T-cell (primary cell): ENCODE measurements at regions not wholly inside any gene's neighbourhood (a gene's known extent, or its start where the extent isn't known, plus 50 kb on each side); places are given as distances from the start of the nearest gene placed in this dataset.

Source experiments
- ATAC-seq, 4 experiments: fragments of 200-7000 bp in 3 of 4; fragments of 150-1000 bp in 1 of 4; cut with Tn5 transposase; replicated peaks in 1 of 4; 1 replicate in 3 of 4; 2 replicates in 1 of 4; pipeline ENCODE4 v1.10.0; 2021; ENCODE audit warnings: moderate library complexity in 3 of 4, mild to moderate bottlenecking in 2 of 4, moderate number of reproducible peaks in 1 of 4
- CTCF ChIA-PET, 2 donors: fragments of 300-600 bp; sonication (Branson Sonifier 250); formaldehyde crosslinking; loops; one replicate each; lab custom pipeline; 2022; ENCODE audit warnings: antibody characterized with exemption in 2 of 2; lab: Charles Lee
- POLR2A ChIA-PET, 2 donors: fragments of 300-600 bp; sonication (Branson Sonifier 250); formaldehyde crosslinking; loops; one replicate each; lab custom pipeline; 2022; ENCODE audit warnings: antibody characterized with exemption in 2 of 2; lab: Charles Lee
- DNase-seq, 35 experiments: peaks; one replicate each; pipeline versions ENCODE4 v3.0.0 to v3.0.0-alpha.2; 2013 to 2023
- H3K27ac ChIP-seq: one replicate; pipeline ENCODE4 v1.5.1; 2013; ENCODE audit warnings: low read length
- H3K27me3 ChIP-seq, 2 experiments: replicated peaks in 1 of 2; 1 replicate in 1 of 2; 2 replicates in 1 of 2; pipeline versions ENCODE4 v1.6.1 to v1.7.0; 2013; ENCODE audit warnings: low read length in 1 of 2, mixed read lengths in 1 of 2; ENCODE audit not compliant: control insufficient read depth in 2 of 2, insufficient read depth in 2 of 2; ENCODE audit errors: extremely low read depth in 1 of 2
- H3K36me3 ChIP-seq, 2 donors: 1 replicate in 1 of 2; 2 replicates in 1 of 2; pipeline versions ENCODE4 v1.6.1 to v1.7.0; 2013; ENCODE audit warnings: low read length in 1 of 2; ENCODE audit not compliant: control insufficient read depth in 2 of 2, insufficient read depth in 1 of 2; ENCODE audit errors: extremely low read depth in 1 of 2
- H3K4me1 ChIP-seq, 2 experiments: 1 replicate in 1 of 2; 2 replicates in 1 of 2; pipeline versions ENCODE4 v1.6.1 to v1.7.0; 2013; ENCODE audit warnings: low read length in 2 of 2, mixed read lengths in 1 of 2; ENCODE audit not compliant: insufficient read depth in 2 of 2, control insufficient read depth in 1 of 2; ENCODE audit errors: extremely low read depth in 1 of 2
- H3K4me3 ChIP-seq, 2 donors: 1 replicate in 1 of 2; 2 replicates in 1 of 2; pipeline versions ENCODE4 v1.5.1 to v1.7.0; 2013; ENCODE audit warnings: mild to moderate bottlenecking in 2 of 2, low read length in 1 of 2, moderate library complexity in 1 of 2; ENCODE audit not compliant: control insufficient read depth in 1 of 2; ENCODE audit errors: extremely low read depth in 1 of 2
- H3K9me3 ChIP-seq: 2 replicates; pipeline ENCODE4 v1.7.0; 2013
- H3K27ac Mint-ChIP-seq, 2 donors: one replicate each; pipeline ENCODE4 v1.8.0; 2020 to 2021; ENCODE audit warnings: mild to moderate bottlenecking in 2 of 2, mixed read lengths in 2 of 2
- H3K27me3 Mint-ChIP-seq, 2 donors: one replicate each; pipeline ENCODE4 v1.8.0; 2021 to 2022; ENCODE audit warnings: mixed read lengths in 2 of 2
- H3K36me3 Mint-ChIP-seq: one replicate; pipeline ENCODE4 v1.8.0; 2021; ENCODE audit warnings: mixed read lengths
- H3K4me1 Mint-ChIP-seq, 3 donors: one replicate each; pipeline ENCODE4 v1.8.0; 2020 to 2022; ENCODE audit warnings: mixed read lengths in 3 of 3, mild to moderate bottlenecking in 1 of 3
- H3K4me3 Mint-ChIP-seq, 3 donors: one replicate each; pipeline ENCODE4 v1.8.0; 2020 to 2022; ENCODE audit warnings: mild to moderate bottlenecking in 3 of 3, mixed read lengths in 3 of 3, moderate library complexity in 3 of 3
- H3K9me3 Mint-ChIP-seq, 3 donors: one replicate each; pipeline ENCODE4 v1.8.0; 2020 to 2022; ENCODE audit warnings: mixed read lengths in 3 of 3
- WGBS: methylation state at CpG from one replicate; pipeline ENCODE4 v1.1.5; 2013; ENCODE audit warnings: missing lambda C conversion rate; ENCODE audit not compliant: insufficient coverage; 5-methylcytosine and 5-hydroxymethylcytosine counted together

DNA sequence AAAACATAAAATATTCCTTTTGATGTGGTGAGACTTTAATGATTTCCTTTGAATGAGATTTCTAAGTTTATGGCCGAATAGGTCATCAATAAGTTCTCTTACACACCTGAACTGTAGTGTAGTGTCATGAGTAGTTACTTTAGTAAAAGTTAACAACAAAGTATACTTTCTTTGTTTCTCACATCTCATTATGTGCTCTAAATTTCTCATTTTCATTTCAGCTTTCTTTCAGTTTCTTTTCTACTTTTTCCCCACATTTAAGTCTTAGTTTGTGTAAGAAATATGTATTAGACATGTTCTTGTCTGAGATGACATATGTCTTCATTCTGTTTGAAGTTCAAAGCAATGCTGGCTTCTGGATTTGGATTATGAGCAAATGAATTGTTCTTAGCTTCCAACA, 348.1 kb downstream of the ANKRD7 start:
- CTCF ChIA-PET, result no interaction called here
- Mint-ChIP-seq H3K4me1 (no peaks in the 10 kb centered on the region), H3K36me3 (no peaks in the 10 kb centered on the region), H3K9me3 (peaks cover 0 to 3% (median 0%) of the 10 kb centered on the region in 3 donors), H3K27me3 (no peaks in the 10 kb centered on the region), H3K4me3 (no peak overlapping the region), H3K27ac (no peak overlapping the region)
- POLR2A ChIA-PET, result no interaction called here
- DNase-seq, result no peak
- Histone ChIP-seq H3K4me3 (no peak overlapping the region), H3K27ac (no peak overlapping the region), H3K9me3 (no peaks in the 10 kb centered on the region), H3K36me3 (no peaks in the 10 kb centered on the region), H3K4me1 (no peaks in the 10 kb centered on the region), H3K27me3 (no peaks in the 10 kb centered on the region)
- WGBS, result no CpG with 5 or more reads among the region's 1 CpG
- no peak for ATAC-seq

DNA sequence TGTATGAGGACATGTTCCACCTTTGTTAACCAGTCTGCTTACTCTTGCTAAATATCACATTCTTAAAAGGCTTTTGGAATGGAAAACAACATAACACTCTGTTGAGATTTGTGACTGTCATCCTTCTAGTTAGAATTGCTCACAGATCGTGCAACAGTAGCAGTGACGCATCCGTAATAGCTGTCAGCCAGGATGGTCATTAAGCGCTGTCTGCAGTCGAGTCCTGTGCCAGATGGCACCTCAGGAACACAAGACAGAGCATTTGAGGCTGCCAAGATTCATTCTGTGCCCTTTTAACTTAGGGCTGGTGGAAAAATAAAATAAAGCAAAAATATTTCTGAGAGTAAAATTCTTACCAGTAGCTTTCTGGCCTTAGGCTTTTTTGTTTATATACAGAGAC, 348.6 kb downstream of the ANKRD7 start:
- H3K36me3 ChIP-seq, result no peaks in the 10 kb centered on the region
- no peak overlapping the region for H3K27ac ChIP-seq
- H3K9me3 Mint-ChIP-seq, result peaks cover 0 to 3% (median 0%) of the 10 kb centered on the region in 3 donors
- no peaks in the 10 kb centered on the region for H3K4me1 ChIP-seq
- no peaks in the 10 kb centered on the region for H3K27me3 ChIP-seq
- ChIA-PET CTCF (no interaction called here), POLR2A (no interaction called here)
- DNase-seq (no peak), ATAC-seq (no peak)
- no peaks in the 10 kb centered on the region for H3K9me3 ChIP-seq
- no peaks in the 10 kb centered on the region for H3K27me3 Mint-ChIP-seq
- WGBS, result 92% methylated on average over 5 of the region's 5 CpGs
- H3K27ac Mint-ChIP-seq, result no peak overlapping the region
- H3K36me3 Mint-ChIP-seq, result no peaks in the 10 kb centered on the region
- no peaks in the 10 kb centered on the region for H3K4me1 Mint-ChIP-seq
- no peak overlapping the region for H3K4me3 Mint-ChIP-seq
- H3K4me3 ChIP-seq, result no peak overlapping the region

GRCh38 chr7:118575393-118575948, 351.0 kb downstream of the ANKRD7 start:
- Mint-ChIP-seq H3K27me3 (no peaks in the 10 kb centered on the region), H3K4me1 (no peaks in the 10 kb centered on the region), H3K4me3 (no peak overlapping the region), H3K27ac (no peak overlapping the region), H3K9me3 (peaks cover 0 to 3% (median under 1%) of the 10 kb centered on the region in 3 donors), H3K36me3 (no peaks in the 10 kb centered on the region)
- ChIA-PET POLR2A (no interaction called here), CTCF (no interaction called here)
- Histone ChIP-seq H3K27ac (no peak overlapping the region), H3K36me3 (no peaks in the 10 kb centered on the region), H3K9me3 (no peaks in the 10 kb centered on the region), H3K4me3 (no peak overlapping the region), H3K27me3 (no peaks in the 10 kb centered on the region), H3K4me1 (no peaks in the 10 kb centered on the region)
- ATAC-seq (no peak), DNase-seq (no peak)
- 0% methylated on average over 1 of the region's 1 CpG for WGBS

DNA sequence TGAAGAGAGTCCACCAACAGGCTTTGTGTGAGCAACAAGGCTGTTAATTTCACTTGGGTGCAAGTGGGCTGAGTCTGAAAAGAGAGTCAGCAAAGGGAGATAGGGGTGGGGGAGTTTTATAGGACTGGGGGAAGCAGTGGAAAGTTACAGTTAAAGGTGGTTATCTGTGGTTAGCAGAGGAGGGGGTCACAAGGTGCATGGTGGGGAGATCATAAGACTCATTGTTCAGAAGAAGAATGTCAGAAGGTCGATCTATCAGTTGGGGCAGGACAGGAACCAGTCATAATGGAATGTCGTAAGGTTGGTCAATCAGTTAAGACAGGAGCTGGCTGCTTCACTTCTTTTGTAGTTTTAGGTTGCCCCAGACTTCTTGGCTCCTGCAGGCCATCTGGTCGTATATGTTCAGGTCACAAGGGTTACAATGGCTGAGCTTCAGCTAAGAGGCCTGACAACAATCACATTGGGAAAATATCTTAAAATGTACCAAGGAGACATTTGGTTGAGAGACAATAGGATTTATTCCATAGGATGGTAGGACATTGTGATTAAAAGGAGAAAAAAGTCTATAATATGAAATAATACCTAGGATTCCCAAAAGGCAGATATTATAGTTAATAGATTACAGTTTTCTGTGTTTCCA, 356.4 kb downstream of the ANKRD7 start:
- ChIA-PET POLR2A (no interaction called here), CTCF (no interaction called here)
- no peak overlapping the region for H3K27ac Mint-ChIP-seq
- H3K4me1 Mint-ChIP-seq, result no peaks in the 10 kb centered on the region
- peaks cover 1 to 7% (median 2%) of the 10 kb centered on the region in 3 donors for H3K9me3 Mint-ChIP-seq
- Histone ChIP-seq H3K4me3 (no peak overlapping the region), H3K9me3 (no peaks in the 10 kb centered on the region), H3K27ac (no peak overlapping the region), H3K36me3 (no peaks in the 10 kb centered on the region), H3K4me1 (no peaks in the 10 kb centered on the region), H3K27me3 (no peaks in the 10 kb centered on the region)
- H3K27me3 Mint-ChIP-seq, result no peaks in the 10 kb centered on the region
- no peak overlapping the region for H3K4me3 Mint-ChIP-seq
- H3K36me3 Mint-ChIP-seq, result no peaks in the 10 kb centered on the region
- DNase-seq (no peak), ATAC-seq (no peak)
- WGBS, result 68% methylated on average over 3 of the region's 3 CpGs

DNA sequence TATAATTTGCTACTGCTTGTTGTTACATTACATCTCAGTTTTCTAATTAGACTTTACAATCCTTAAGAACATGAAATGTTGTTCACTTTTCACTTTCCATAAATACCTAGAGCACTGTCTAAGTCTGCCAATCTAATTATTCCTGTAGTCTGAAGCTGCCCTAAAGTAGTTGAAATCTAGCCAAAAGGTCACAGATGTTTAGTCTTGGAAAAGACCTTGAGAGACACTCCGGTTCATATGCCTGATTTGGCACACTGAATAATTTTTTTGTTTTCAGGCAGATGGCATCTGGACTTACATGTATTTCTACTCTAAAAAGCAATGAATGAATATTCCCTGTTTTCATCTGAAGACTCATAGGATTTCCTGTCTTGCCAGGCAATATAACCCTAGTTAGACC, 359.1 kb downstream of the ANKRD7 start:
- ChIA-PET CTCF (no interaction called here), POLR2A (no interaction called here)
- Mint-ChIP-seq H3K4me3 (no peak overlapping the region), H3K27ac (no peak overlapping the region), H3K9me3 (peaks cover 9 to 16% (median 15%) of the 10 kb centered on the region in 3 donors), H3K27me3 (no peaks in the 10 kb centered on the region), H3K4me1 (no peaks in the 10 kb centered on the region), H3K36me3 (no peaks in the 10 kb centered on the region)
- Histone ChIP-seq H3K36me3 (no peaks in the 10 kb centered on the region), H3K27me3 (no peaks in the 10 kb centered on the region), H3K9me3 (no peaks in the 10 kb centered on the region), H3K4me3 (no peak overlapping the region), H3K4me1 (no peaks in the 10 kb centered on the region), H3K27ac (no peak overlapping the region)
- ATAC-seq (no peak), DNase-seq (no peak)
- WGBS, result 86% methylated on average over 1 of the region's 1 CpG

DNA sequence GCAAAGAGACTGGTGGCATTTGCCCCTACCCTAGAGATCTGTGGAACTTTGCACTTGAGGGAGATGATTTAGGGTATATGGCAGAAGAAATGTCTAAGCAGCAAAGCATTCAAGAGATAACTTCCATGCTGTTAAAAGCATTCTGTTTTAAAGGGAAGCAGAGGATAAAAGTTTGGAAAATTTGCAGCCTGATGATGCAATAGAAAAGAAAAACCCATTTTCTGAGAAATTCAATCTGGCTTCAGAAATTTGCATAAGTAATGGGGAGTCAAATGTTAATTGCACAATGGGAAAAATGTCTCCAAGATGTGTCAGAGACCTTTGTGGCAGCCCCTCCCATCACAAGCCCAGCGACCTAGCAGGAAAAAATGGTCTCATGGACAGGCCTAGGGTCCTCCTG, 361.7 kb downstream of the ANKRD7 start:
- Mint-ChIP-seq H3K4me3 (no peak overlapping the region), H3K27ac (no peak overlapping the region), H3K27me3 (no peaks in the 10 kb centered on the region), H3K9me3 (peaks cover 10 to 27% (median 18%) of the 10 kb centered on the region in 3 donors), H3K4me1 (no peaks in the 10 kb centered on the region), H3K36me3 (no peaks in the 10 kb centered on the region)
- ChIA-PET POLR2A (no interaction called here), CTCF (no interaction called here)
- ATAC-seq (no peak), DNase-seq (no peak)
- no peaks in the 10 kb centered on the region for H3K4me1 ChIP-seq
- no peak overlapping the region for H3K4me3 ChIP-seq
- no peak overlapping the region for H3K27ac ChIP-seq
- no CpG with 5 or more reads among the region's 1 CpG for WGBS
- H3K9me3 ChIP-seq, result no peaks in the 10 kb centered on the region
- H3K27me3 ChIP-seq, result no peaks in the 10 kb centered on the region
- no peaks in the 10 kb centered on the region for H3K36me3 ChIP-seq
